Mesendoderm (in vitro differentiated cells): ENCODE measurements at regions not wholly inside any gene's neighbourhood (a gene's known extent, or its start where the extent isn't known, plus 50 kb on each side); places are given as distances from the start of the nearest gene placed in this dataset.

ENCODE experiments used
- DNase-seq: peaks from one replicate; pipeline ENCODE4 v3.0.0; 2013
- H2AK5ac ChIP-seq: 2 replicates; pipeline ENCODE4 v1.6.1; 2013; ENCODE audit warnings: low read length, inconsistent platforms
- H2BK120ac ChIP-seq: 2 replicates; pipeline ENCODE4 v1.6.1; 2013; ENCODE audit warnings: low read depth, mild to moderate bottlenecking, low read length, moderate library complexity, mixed read lengths
- H2BK15ac ChIP-seq: replicated peaks from 2 replicates; pipeline ENCODE4 v1.6.1; 2013; ENCODE audit warnings: low read depth, mild to moderate bottlenecking, moderate library complexity
- H2BK5ac ChIP-seq: 2 replicates; pipeline ENCODE4 v1.6.1; 2013; ENCODE audit warnings: low read length, inconsistent platforms
- H3K18ac ChIP-seq: 2 replicates; pipeline ENCODE4 v1.6.1; 2013; ENCODE audit warnings: mild to moderate bottlenecking, low read length, mixed read lengths
- H3K23ac ChIP-seq: one replicate; pipeline ENCODE4 v1.6.1; 2013; ENCODE audit warnings: low read length
- H3K27ac ChIP-seq: 2 replicates; pipeline ENCODE4 v1.5.1; 2013; ENCODE audit warnings: low read depth, mild to moderate bottlenecking, inconsistent platforms, low read length, moderate library complexity
- H3K27me3 ChIP-seq: 2 replicates; pipeline ENCODE4 v1.6.1; 2013; ENCODE audit warnings: low read length, control low read depth, mild to moderate bottlenecking, inconsistent platforms; ENCODE audit not compliant: insufficient read depth, poor library complexity
- H3K36me3 ChIP-seq: 2 replicates; pipeline ENCODE4 v1.6.1; 2013; ENCODE audit warnings: low read length, inconsistent platforms; ENCODE audit not compliant: control insufficient read depth, insufficient read depth
- H3K4ac ChIP-seq: one replicate; pipeline ENCODE4 v1.6.1; 2013; ENCODE audit warnings: low read depth, mild to moderate bottlenecking, low read length, moderate library complexity
- H3K4me1 ChIP-seq: 2 replicates; pipeline ENCODE4 v1.6.1; 2013; ENCODE audit warnings: low read depth, low read length, inconsistent platforms; ENCODE audit not compliant: control insufficient read depth
- H3K4me2 ChIP-seq: 2 replicates; pipeline ENCODE4 v1.6.1; 2013; ENCODE audit warnings: low read length
- H3K4me3 ChIP-seq: 2 replicates; pipeline ENCODE4 v1.5.1; 2013; ENCODE audit warnings: mild to moderate bottlenecking, low read length
- H3K56ac ChIP-seq: one replicate; pipeline ENCODE4 v1.6.1; 2013; ENCODE audit warnings: low read length
- H3K79me1 ChIP-seq: 2 replicates; pipeline ENCODE4 v1.6.1; 2013; ENCODE audit warnings: low read length, inconsistent platforms
- H3K79me2 ChIP-seq: 2 replicates; pipeline ENCODE4 v1.6.1; 2013; ENCODE audit warnings: mild to moderate bottlenecking, low read length; ENCODE audit not compliant: control insufficient read depth, insufficient read depth
- H3K9ac ChIP-seq: 2 replicates; pipeline ENCODE4 v1.6.1; 2013; ENCODE audit warnings: low read length, inconsistent platforms
- H4K5ac ChIP-seq: one replicate; pipeline ENCODE4 v1.6.1; 2013; ENCODE audit warnings: low read length
- H4K8ac ChIP-seq: one replicate; pipeline ENCODE4 v1.6.1; 2013; ENCODE audit warnings: low read depth, mild to moderate bottlenecking, control low read depth, low read length, moderate library complexity
- WGBS: extraction: QIAGEN DNeasy Blood & Tissue Kit; methylation state at CpG from one replicate; pipeline ENCODE4 v1.1.7; 2013; ENCODE audit warnings: low lambda C conversion rate, missing lambda C conversion rate; ENCODE audit not compliant: insufficient coverage; ENCODE audit errors: extremely low coverage; 5-methylcytosine and 5-hydroxymethylcytosine counted together

DNA sequence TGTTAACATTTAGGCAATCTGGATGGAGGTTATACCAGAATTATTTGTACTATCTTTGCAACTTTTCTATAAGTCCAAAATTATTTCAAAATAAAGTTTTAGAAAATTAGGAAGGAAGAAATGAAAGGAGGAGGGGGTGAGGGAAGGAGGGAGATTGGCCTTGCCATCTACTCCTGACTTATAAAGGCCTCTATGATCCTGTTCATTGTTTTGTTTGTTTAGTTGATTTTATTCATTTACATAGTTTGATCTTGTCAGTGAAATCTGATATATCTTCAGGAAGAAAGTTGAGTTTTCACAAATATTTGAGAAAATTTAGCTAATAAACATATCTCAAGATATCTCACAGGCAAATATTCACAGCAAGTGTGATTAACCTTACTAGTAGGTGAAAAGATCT lies 189.3 kb upstream of the NOCT start:
- H3K9ac ChIP-seq: no peak overlapping the region
- no peak overlapping the region for H2BK5ac ChIP-seq
- no peaks in the 10 kb centered on the region for H3K27me3 ChIP-seq
- no peak overlapping the region for H3K18ac ChIP-seq
- H3K56ac ChIP-seq: no peak overlapping the region
- H3K27ac ChIP-seq: no peak overlapping the region
- no peak overlapping the region for H2BK120ac ChIP-seq
- no peaks in the 10 kb centered on the region for H3K4me1 ChIP-seq
- no peak overlapping the region for H3K4me3 ChIP-seq
- H3K36me3 ChIP-seq: no peaks in the 10 kb centered on the region
- H4K5ac ChIP-seq: no peak overlapping the region
- no peak overlapping the region for H4K8ac ChIP-seq
- no peak overlapping the region for H3K4me2 ChIP-seq
- H3K23ac ChIP-seq: no peak overlapping the region
- H3K4ac ChIP-seq: no peak overlapping the region
- no peak overlapping the region for H2BK15ac ChIP-seq
- H2AK5ac ChIP-seq: no peak overlapping the region
- DNase-seq: no peak
- no peaks in the 10 kb centered on the region for H3K79me1 ChIP-seq
- no peaks in the 10 kb centered on the region for H3K79me2 ChIP-seq

DNA sequence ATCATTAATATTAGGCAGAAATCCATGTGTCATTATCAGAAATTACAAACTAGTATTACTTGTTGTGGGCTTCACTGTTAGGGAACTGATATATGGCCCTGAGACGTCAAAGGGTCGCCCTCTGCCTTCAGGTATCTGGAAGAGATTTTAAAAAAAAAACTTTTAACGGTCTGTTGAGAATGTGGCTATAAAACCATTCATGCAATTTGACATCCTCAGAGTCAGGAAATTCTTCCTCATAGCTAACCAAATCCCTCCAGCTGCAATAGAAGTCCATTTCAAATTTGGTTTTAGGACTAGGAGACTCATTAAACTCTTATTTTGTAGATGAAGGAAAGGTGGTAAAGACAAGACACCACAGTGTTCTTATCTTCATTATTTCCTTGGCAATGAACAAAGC lies 194.2 kb upstream of the NOCT start:
- Histone ChIP-seq H2BK120ac (no peak overlapping the region), H3K79me1 (no peaks in the 10 kb centered on the region), H3K27ac (no peak overlapping the region), H4K5ac (no peak overlapping the region), H3K27me3 (no peaks in the 10 kb centered on the region), H3K9ac (no peak overlapping the region), H4K8ac (no peak overlapping the region), H3K23ac (no peak overlapping the region), H3K18ac (no peak overlapping the region), H2BK15ac (peak overlapping the region; percentile 36), H3K4me2 (no peak overlapping the region), H3K4ac (no peak overlapping the region), H3K36me3 (no peaks in the 10 kb centered on the region), H3K4me1 (no peaks in the 10 kb centered on the region), H3K79me2 (no peaks in the 10 kb centered on the region), H2BK5ac (no peak overlapping the region), H3K4me3 (no peak overlapping the region), H2AK5ac (no peak overlapping the region), H3K56ac (no peak overlapping the region)
- WGBS: no CpG with 5 or more reads among the region's 3 CpGs
- no peak for DNase-seq

DNA sequence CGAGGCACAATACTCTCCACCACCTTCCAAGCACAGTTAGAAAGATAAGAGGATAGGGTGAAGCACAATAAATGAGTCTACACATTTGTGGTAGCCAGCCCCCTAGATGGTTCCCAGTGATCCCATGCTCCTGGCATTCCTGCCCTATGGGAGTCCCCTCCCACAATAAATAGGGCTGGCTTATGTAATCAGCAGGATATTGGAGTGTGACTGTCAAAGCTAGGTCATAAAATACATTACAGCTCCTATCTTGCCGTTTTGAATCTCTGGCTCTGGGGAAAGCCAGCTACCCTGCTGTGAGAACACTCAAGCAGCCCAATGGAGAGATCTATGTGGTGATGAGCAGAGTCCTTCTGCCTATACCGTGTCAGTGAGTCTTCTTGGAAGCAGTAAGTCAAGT lies 198.7 kb upstream of the NOCT start:
- no peak overlapping the region for H2AK5ac ChIP-seq
- DNase-seq: peak; percentile 93
- H4K5ac ChIP-seq: no peak overlapping the region
- H3K4me2 ChIP-seq: no peak overlapping the region
- no peaks in the 10 kb centered on the region for H3K79me2 ChIP-seq
- H3K79me1 ChIP-seq: no peaks in the 10 kb centered on the region
- no peaks in the 10 kb centered on the region for H3K36me3 ChIP-seq
- no peak overlapping the region for H3K9ac ChIP-seq
- no peaks in the 10 kb centered on the region for H3K27me3 ChIP-seq
- H2BK120ac ChIP-seq: no peak overlapping the region
- no peak overlapping the region for H3K56ac ChIP-seq
- no peak overlapping the region for H3K4ac ChIP-seq
- no CpG with 5 or more reads among the region's 3 CpGs for WGBS
- H3K27ac ChIP-seq: no peak overlapping the region
- H2BK15ac ChIP-seq: no peak overlapping the region
- H3K18ac ChIP-seq: no peak overlapping the region
- H4K8ac ChIP-seq: no peak overlapping the region
- H3K4me3 ChIP-seq: no peak overlapping the region
- H3K4me1 ChIP-seq: no peaks in the 10 kb centered on the region
- no peak overlapping the region for H3K23ac ChIP-seq
- no peak overlapping the region for H2BK5ac ChIP-seq

DNA sequence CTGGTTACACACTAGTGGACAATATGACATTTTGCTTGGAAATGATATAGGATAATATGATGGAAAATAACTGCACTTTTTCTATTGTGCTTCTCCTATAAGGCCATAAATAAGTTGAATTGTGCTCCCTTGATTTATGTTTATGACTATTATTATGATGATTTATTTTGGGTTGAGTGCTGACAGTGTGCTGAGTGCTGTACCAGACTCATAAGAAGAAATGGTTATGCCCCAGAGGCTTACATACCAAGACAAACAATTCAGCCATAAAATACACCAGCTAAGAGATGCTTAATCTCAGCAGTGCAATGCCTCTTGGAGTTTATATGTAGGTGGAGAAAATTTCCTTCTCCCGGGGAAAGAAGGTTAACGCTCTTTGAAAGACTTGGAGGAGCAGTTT lies 199.8 kb upstream of the NOCT start:
- DNase-seq: no peak
- Histone ChIP-seq H3K9ac (no peak overlapping the region), H3K27me3 (no peaks in the 10 kb centered on the region), H3K36me3 (no peaks in the 10 kb centered on the region), H2BK5ac (no peak overlapping the region), H3K4me1 (no peaks in the 10 kb centered on the region), H3K4ac (no peak overlapping the region), H4K8ac (no peak overlapping the region), H3K56ac (no peak overlapping the region), H3K23ac (no peak overlapping the region), H3K18ac (peak overlapping the region; percentile 60), H2AK5ac (no peak overlapping the region), H2BK120ac (no peak overlapping the region), H3K79me1 (no peaks in the 10 kb centered on the region), H2BK15ac (no peak overlapping the region), H3K79me2 (no peaks in the 10 kb centered on the region), H4K5ac (no peak overlapping the region), H3K4me2 (no peak overlapping the region), H3K27ac (no peak overlapping the region), H3K4me3 (no peak overlapping the region)
- WGBS: no CpG with 5 or more reads among the region's 2 CpGs

DNA sequence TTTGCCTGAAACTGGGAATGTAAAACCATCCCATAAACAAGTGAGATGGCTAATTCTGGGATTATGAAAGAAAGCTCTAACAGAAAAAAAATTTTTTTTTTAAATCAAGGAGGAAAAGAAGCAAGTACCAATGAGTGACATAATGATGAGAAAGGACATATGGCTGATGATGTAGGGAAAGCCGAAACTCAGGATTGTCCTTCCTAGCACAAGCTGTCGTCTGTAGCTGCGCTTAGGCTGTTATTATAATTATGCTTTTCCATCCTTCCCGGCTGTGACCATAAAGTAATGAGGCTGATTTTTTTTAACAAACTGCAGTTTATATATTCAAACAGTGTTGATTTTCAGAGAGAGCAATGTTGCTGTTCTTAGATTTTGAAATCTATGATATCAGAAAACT lies 209.8 kb upstream of the NOCT start:
- no peak overlapping the region for H3K18ac ChIP-seq
- H2BK120ac ChIP-seq: no peak overlapping the region
- H3K36me3 ChIP-seq: no peaks in the 10 kb centered on the region
- no peaks in the 10 kb centered on the region for H3K4me1 ChIP-seq
- no peaks in the 10 kb centered on the region for H3K79me2 ChIP-seq
- no peak overlapping the region for H3K23ac ChIP-seq
- no peak overlapping the region for H4K8ac ChIP-seq
- no peak overlapping the region for H3K4me3 ChIP-seq
- H3K56ac ChIP-seq: no peak overlapping the region
- H3K9ac ChIP-seq: no peak overlapping the region
- H3K4ac ChIP-seq: no peak overlapping the region
- no peak overlapping the region for H2AK5ac ChIP-seq
- no peak overlapping the region for H3K27ac ChIP-seq
- WGBS: no CpG with 5 or more reads among the region's 4 CpGs
- DNase-seq: no peak
- no peak overlapping the region for H3K4me2 ChIP-seq
- H4K5ac ChIP-seq: no peak overlapping the region
- no peak overlapping the region for H2BK5ac ChIP-seq
- H3K79me1 ChIP-seq: no peaks in the 10 kb centered on the region
- no peaks in the 10 kb centered on the region for H3K27me3 ChIP-seq
- no peak overlapping the region for H2BK15ac ChIP-seq

DNA sequence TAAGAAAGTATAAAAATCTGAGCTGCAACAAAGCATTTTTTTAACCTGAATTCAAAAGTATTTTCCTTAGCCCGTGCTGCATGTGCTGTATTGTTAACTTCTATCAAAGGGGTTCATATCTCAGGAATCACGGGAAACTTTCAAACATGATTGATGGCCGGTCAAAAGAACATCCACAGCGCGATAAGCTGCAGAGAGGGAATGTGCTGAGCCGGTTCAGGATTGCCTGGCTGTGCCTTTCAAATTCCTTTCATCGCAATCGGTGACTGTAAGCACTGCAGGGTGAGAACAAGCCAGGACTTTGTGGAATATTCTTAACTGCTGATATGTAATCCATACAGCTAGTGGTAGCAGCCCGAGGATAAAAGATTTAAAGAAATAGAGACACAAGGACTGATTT lies 210.9 kb upstream of the NOCT start:
- Histone ChIP-seq H3K79me2 (no peaks in the 10 kb centered on the region), H3K36me3 (no peaks in the 10 kb centered on the region), H3K27ac (no peak overlapping the region), H2BK15ac (no peak overlapping the region), H2BK5ac (no peak overlapping the region), H4K8ac (no peak overlapping the region), H2AK5ac (no peak overlapping the region), H3K4ac (no peak overlapping the region), H2BK120ac (no peak overlapping the region), H3K79me1 (no peaks in the 10 kb centered on the region), H3K4me2 (no peak overlapping the region), H3K56ac (no peak overlapping the region), H3K23ac (no peak overlapping the region), H3K4me1 (no peaks in the 10 kb centered on the region), H4K5ac (no peak overlapping the region), H3K27me3 (no peaks in the 10 kb centered on the region), H3K9ac (no peak overlapping the region), H3K18ac (no peak overlapping the region), H3K4me3 (no peak overlapping the region)
- peak; percentile 19 for DNase-seq
- WGBS: no CpG with 5 or more reads among the region's 9 CpGs
